K562 (cell line): ENCODE measurements at regions not wholly inside any gene's neighbourhood (a gene's known extent, or its start where the extent isn't known, plus 50 kb on each side); places are given as distances from the start of the nearest gene placed in this dataset.

ENCODE experiments used
- BRF1 ChIP-seq: IDR thresholded peaks from 3 replicates; pipeline ENCODE4 v1.6.1; 2011; ENCODE audit warnings: borderline replicate concordance, mild to moderate bottlenecking; ENCODE audit not compliant: insufficient read length; ENCODE audit errors: extremely low read depth
- CBFA2T2 ChIP-seq: fragments of 450-650 bp; conservative IDR thresholded peaks from 2 replicates; pipeline ENCODE4 v1.6.1; 2017; ENCODE audit warnings: mild to moderate bottlenecking
- CEBPG ChIP-seq, 3 experiments: fragments of 200-800 bp in 1 of 3; sonication (Bioruptor generic) in 1 of 3; sonication (generic) in 1 of 3; formaldehyde crosslinking in 1 of 3; IDR thresholded peaks in 2 of 3; conservative IDR thresholded peaks in 1 of 3; 2 replicates each; pipeline versions ENCODE4 v1.6.1 to v1.8.0; 2016 to 2022; ENCODE audit warnings: missing compliant biosample characterization in 2 of 3, missing genetic modification characterization in 2 of 3, mild to moderate bottlenecking in 1 of 3, missing genetic modification reagents in 1 of 3
- HEY1 ChIP-seq: fragments of 250-450 bp; sonication (Bioruptor Pico); IDR thresholded peaks from 2 replicates; pipeline ENCODE4 v1.5.0; 2020; ENCODE audit warnings: mild to moderate bottlenecking, moderate library complexity, borderline replicate concordance
- NR3C1 ChIP-seq: sonication (generic); formaldehyde crosslinking; IDR thresholded peaks from 2 replicates; pipeline ENCODE4 v1.8.1; 2022; ENCODE audit warnings: missing genetic modification reagents
- PCBP2 ChIP-seq: fragments of 200-400 bp; formaldehyde crosslinking; IDR thresholded peaks from 2 replicates; pipeline ENCODE4 v1.6.1; 2018; ENCODE audit warnings: low read length, low read depth, mild to moderate bottlenecking, moderate library complexity; ENCODE audit not compliant: poor library complexity, severe bottlenecking
- SMARCE1 ChIP-seq: fragments of 450-650 bp; IDR thresholded peaks from 2 replicates; pipeline ENCODE4 v1.7.1; 2016; ENCODE audit warnings: mild to moderate bottlenecking
- TAF1 ChIP-seq: IDR thresholded peaks from 2 replicates; pipeline ENCODE4 v1.6.1; 2011; ENCODE audit warnings: mild to moderate bottlenecking, low read length, moderate library complexity; ENCODE audit not compliant: insufficient read depth, control insufficient read depth, severe bottlenecking; ENCODE audit errors: extremely low read depth
- TEAD2 ChIP-seq: fragments of 450-650 bp; IDR thresholded peaks from 2 replicates; pipeline ENCODE4 v1.6.1; 2016; ENCODE audit warnings: missing genetic modification characterization, control low read depth, missing compliant biosample characterization
- TGIF2 ChIP-seq: sonication (generic); formaldehyde crosslinking; IDR thresholded peaks from 2 replicates; pipeline ENCODE4 v1.8.1; 2022; ENCODE audit warnings: mild to moderate bottlenecking, missing genetic modification reagents, moderate library complexity
- ZNF224 ChIP-seq: sonication (generic); formaldehyde crosslinking; IDR thresholded peaks from 2 replicates; pipeline ENCODE4 v1.8.0; 2022; ENCODE audit warnings: mild to moderate bottlenecking, missing genetic modification reagents
- ZSCAN29 ChIP-seq: fragments of 450-650 bp; IDR thresholded peaks from 2 replicates; pipeline ENCODE4 v1.6.1; 2017
- TF ChIP-seq, protein P1 (sequence below), 2 experiments: fragments of 450-650 bp; IDR thresholded peaks; 2 replicates each; pipeline ENCODE4 v1.6.1; 2018; ENCODE audit warnings: mild to moderate bottlenecking in 2 of 2, low read depth in 1 of 2; ENCODE audit not compliant: partially characterized antibody in 2 of 2
- TF ChIP-seq, protein P2 (sequence below), 2 experiments: fragments of 450-650 bp; IDR thresholded peaks; 2 replicates each; pipeline ENCODE4 v1.6.1; 2016
- TF ChIP-seq, protein P3 (sequence below), 2 experiments: fragments of 450-650 bp in 1 of 2; sonication (generic) in 1 of 2; formaldehyde crosslinking in 1 of 2; IDR thresholded peaks in 1 of 2; conservative IDR thresholded peaks in 1 of 2; 2 replicates each; pipeline versions ENCODE4 v1.6.1 to v1.8.1; 2016 to 2023; ENCODE audit warnings: mild to moderate bottlenecking in 2 of 2, moderate library complexity in 2 of 2, inconsistent platforms in 1 of 2, missing genetic modification reagents in 1 of 2
- TF ChIP-seq, protein P4 (sequence below): fragments of 150-350 bp; conservative IDR thresholded peaks from 2 replicates; pipeline ENCODE4 v1.6.1; 2014; ENCODE audit warnings: low read length
- TF ChIP-seq, protein P5 (sequence below): fragments of 450-650 bp; formaldehyde crosslinking; IDR thresholded peaks from 2 replicates; pipeline ENCODE4 v1.4.0; 2022; ENCODE audit warnings: missing genetic modification characterization

DNA sequence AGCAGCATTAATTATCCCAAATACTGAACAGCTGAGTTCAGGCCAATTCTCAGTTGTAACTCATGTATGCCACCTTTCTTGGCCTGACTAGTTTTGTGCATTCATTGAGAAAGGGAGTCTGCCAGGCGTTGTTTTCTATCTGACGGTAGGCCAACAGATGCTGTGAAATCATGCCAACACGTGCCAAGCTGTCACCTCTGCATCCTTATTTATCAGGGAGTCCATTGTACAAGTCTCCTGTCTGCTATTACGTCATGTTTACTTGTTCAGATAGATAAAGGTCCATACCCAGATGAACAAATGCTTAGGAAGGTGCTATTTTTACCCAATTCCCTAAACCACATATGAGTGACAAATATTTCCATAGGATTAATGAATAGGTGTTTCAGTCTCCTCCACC lies 127.2 kb upstream of the CDK6 start (continued):
- TF ChIP-seq, protein P1, sequence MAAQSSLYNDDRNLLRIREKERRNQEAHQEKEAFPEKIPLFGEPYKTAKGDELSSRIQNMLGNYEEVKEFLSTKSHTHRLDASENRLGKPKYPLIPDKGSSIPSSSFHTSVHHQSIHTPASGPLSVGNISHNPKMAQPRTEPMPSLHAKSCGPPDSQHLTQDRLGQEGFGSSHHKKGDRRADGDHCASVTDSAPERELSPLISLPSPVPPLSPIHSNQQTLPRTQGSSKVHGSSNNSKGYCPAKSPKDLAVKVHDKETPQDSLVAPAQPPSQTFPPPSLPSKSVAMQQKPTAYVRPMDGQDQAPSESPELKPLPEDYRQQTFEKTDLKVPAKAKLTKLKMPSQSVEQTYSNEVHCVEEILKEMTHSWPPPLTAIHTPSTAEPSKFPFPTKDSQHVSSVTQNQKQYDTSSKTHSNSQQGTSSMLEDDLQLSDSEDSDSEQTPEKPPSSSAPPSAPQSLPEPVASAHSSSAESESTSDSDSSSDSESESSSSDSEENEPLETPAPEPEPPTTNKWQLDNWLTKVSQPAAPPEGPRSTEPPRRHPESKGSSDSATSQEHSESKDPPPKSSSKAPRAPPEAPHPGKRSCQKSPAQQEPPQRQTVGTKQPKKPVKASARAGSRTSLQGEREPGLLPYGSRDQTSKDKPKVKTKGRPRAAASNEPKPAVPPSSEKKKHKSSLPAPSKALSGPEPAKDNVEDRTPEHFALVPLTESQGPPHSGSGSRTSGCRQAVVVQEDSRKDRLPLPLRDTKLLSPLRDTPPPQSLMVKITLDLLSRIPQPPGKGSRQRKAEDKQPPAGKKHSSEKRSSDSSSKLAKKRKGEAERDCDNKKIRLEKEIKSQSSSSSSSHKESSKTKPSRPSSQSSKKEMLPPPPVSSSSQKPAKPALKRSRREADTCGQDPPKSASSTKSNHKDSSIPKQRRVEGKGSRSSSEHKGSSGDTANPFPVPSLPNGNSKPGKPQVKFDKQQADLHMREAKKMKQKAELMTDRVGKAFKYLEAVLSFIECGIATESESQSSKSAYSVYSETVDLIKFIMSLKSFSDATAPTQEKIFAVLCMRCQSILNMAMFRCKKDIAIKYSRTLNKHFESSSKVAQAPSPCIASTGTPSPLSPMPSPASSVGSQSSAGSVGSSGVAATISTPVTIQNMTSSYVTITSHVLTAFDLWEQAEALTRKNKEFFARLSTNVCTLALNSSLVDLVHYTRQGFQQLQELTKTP (IDR thresholded peaks at IDR 0.05; ENCODE audit: low read depth in 1 of 2, partially characterized antibody in 2 of 2) = no peak
- no peak for TF ChIP-seq TAF1
- TF ChIP-seq HEY1 (CRISPR knock-in tag) = no peak
- TF ChIP-seq CBFA2T2 = no peak
- TF ChIP-seq TEAD2 (tag) = no peak
- no peak for TF ChIP-seq SMARCE1
- TF ChIP-seq ZNF224 (CRISPR knock-in tag) = no peak
- no peak for TF ChIP-seq NR3C1
- TF ChIP-seq BRF1 = no peak
- TF ChIP-seq, protein P2, sequence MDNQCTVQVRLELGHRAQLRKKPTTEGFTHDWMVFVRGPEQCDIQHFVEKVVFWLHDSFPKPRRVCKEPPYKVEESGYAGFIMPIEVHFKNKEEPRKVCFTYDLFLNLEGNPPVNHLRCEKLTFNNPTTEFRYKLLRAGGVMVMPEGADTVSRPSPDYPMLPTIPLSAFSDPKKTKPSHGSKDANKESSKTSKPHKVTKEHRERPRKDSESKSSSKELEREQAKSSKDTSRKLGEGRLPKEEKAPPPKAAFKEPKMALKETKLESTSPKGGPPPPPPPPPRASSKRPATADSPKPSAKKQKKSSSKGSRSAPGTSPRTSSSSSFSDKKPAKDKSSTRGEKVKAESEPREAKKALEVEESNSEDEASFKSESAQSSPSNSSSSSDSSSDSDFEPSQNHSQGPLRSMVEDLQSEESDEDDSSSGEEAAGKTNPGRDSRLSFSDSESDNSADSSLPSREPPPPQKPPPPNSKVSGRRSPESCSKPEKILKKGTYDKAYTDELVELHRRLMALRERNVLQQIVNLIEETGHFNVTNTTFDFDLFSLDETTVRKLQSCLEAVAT (IDR thresholded peaks at IDR 0.05) = no peak
- TF ChIP-seq, protein P3, sequence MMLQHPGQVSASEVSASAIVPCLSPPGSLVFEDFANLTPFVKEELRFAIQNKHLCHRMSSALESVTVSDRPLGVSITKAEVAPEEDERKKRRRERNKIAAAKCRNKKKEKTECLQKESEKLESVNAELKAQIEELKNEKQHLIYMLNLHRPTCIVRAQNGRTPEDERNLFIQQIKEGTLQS (IDR thresholded peaks at IDR 0.05) = peak; percentile 58
- TF ChIP-seq, protein P3 (CRISPR knock-in tag; conservative IDR thresholded peaks at IDR 0.05) = no peak
- TF ChIP-seq PCBP2 = no peak
- TF ChIP-seq, protein P4, sequence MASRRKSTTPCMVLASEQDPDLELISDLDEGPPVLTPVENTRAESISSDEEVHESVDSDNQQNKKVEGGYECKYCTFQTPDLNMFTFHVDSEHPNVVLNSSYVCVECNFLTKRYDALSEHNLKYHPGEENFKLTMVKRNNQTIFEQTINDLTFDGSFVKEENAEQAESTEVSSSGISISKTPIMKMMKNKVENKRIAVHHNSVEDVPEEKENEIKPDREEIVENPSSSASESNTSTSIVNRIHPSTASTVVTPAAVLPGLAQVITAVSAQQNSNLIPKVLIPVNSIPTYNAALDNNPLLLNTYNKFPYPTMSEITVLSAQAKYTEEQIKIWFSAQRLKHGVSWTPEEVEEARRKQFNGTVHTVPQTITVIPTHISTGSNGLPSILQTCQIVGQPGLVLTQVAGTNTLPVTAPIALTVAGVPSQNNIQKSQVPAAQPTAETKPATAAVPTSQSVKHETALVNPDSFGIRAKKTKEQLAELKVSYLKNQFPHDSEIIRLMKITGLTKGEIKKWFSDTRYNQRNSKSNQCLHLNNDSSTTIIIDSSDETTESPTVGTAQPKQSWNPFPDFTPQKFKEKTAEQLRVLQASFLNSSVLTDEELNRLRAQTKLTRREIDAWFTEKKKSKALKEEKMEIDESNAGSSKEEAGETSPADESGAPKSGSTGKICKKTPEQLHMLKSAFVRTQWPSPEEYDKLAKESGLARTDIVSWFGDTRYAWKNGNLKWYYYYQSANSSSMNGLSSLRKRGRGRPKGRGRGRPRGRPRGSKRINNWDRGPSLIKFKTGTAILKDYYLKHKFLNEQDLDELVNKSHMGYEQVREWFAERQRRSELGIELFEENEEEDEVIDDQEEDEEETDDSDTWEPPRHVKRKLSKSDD = no peak
- TF ChIP-seq, protein P5, sequence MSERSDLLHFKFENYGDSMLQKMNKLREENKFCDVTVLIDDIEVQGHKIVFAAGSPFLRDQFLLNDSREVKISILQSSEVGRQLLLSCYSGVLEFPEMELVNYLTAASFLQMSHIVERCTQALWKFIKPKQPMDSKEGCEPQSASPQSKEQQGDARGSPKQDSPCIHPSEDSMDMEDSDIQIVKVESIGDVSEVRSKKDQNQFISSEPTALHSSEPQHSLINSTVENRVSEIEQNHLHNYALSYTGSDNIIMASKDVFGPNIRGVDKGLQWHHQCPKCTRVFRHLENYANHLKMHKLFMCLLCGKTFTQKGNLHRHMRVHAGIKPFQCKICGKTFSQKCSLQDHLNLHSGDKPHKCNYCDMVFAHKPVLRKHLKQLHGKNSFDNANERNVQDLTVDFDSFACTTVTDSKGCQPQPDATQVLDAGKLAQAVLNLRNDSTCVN (CRISPR knock-in tag) = no peak
- no peak for TF ChIP-seq TGIF2 (CRISPR knock-in tag)
- TF ChIP-seq CEBPG (CRISPR knock-in tag; IDR thresholded peaks at IDR 0.05) = no peak
- 0 out of 4 replicates have a peak, but pooled peaks of 1 of the 2 experiments have one; percentile 19 for TF ChIP-seq CEBPG (tag; conservative IDR thresholded peaks at IDR 0.05 in 1 of 2, IDR thresholded peaks at IDR 0.05 in 1 of 2)
- TF ChIP-seq ZSCAN29 = no peak
